HUES48 (cell line): ENCODE measurements at regions not wholly inside any gene's neighbourhood (a gene's known extent, or its start where the extent isn't known, plus 50 kb on each side); places are given as distances from the start of the nearest gene placed in this dataset.

ENCODE experiments used
- H3K27ac ChIP-seq: one replicate; pipeline ENCODE4 v1.7.0; 2013; ENCODE audit warnings: low read depth, low read length, inconsistent platforms
- H3K27me3 ChIP-seq: 2 replicates; pipeline ENCODE4 v1.6.1; 2013; ENCODE audit warnings: mild to moderate bottlenecking, low read length; ENCODE audit not compliant: control insufficient read depth, insufficient read depth
- H3K36me3 ChIP-seq: 2 replicates; pipeline ENCODE4 v1.6.1; 2013; ENCODE audit warnings: low read length; ENCODE audit not compliant: control insufficient read depth, insufficient read depth
- H3K4me1 ChIP-seq: 2 replicates; pipeline ENCODE4 v1.6.1; 2013; ENCODE audit warnings: mild to moderate bottlenecking, low read length; ENCODE audit not compliant: control insufficient read depth, insufficient read depth
- H3K4me3 ChIP-seq: 2 replicates; pipeline ENCODE4 v1.5.1; 2013; ENCODE audit warnings: mild to moderate bottlenecking, low read depth, low read length
- H3K9ac ChIP-seq: 2 replicates; pipeline ENCODE4 v1.6.1; 2013; ENCODE audit warnings: mild to moderate bottlenecking, low read depth, low read length, moderate library complexity
- H3K9me3 ChIP-seq: 2 replicates; pipeline ENCODE4 v1.6.1; 2013; ENCODE audit warnings: low read length; ENCODE audit not compliant: control insufficient read depth, insufficient read depth

GRCh38 chr1:39110325-39110851 is 84.2 kb downstream of the NDUFS5 start:
- Histone ChIP-seq H3K9me3 (no peaks in the 10 kb centered on the region), H3K27me3 (no peaks in the 10 kb centered on the region), H3K36me3 (peaks cover 5% of the 10 kb centered on the region), H3K27ac (peak overlapping the region; percentile 13), H3K4me3 (no peak overlapping the region), H3K9ac (no peak overlapping the region), H3K4me1 (peaks cover 40% of the 10 kb centered on the region)

- Histone ChIP-seq H3K9me3 (no peaks in the 10 kb centered on the region), H3K9ac (no peak overlapping the region), H3K4me1 (peaks cover 43% of the 10 kb centered on the region), H3K27me3 (no peaks in the 10 kb centered on the region), H3K27ac (peak overlapping the region; percentile 13), H3K4me3 (no peak overlapping the region), H3K36me3 (peaks cover 5% of the 10 kb centered on the region)
Measured at GRCh38 chr1:39110882-39111281, 84.7 kb downstream of the NDUFS5 start.

GRCh38 chr1:39113109-39113743 is 87.1 kb downstream of the NDUFS5 start:
- Histone ChIP-seq H3K27me3 (no peaks in the 10 kb centered on the region), H3K36me3 (peaks cover 5% of the 10 kb centered on the region), H3K27ac (no peak overlapping the region), H3K9ac (no peak overlapping the region), H3K4me1 (peaks cover 39% of the 10 kb centered on the region), H3K9me3 (no peaks in the 10 kb centered on the region), H3K4me3 (no peak overlapping the region)

- H3K27me3 ChIP-seq: no peaks in the 10 kb centered on the region
- no peak overlapping the region for H3K4me3 ChIP-seq
- H3K36me3 ChIP-seq: peaks cover 5% of the 10 kb centered on the region
- H3K9ac ChIP-seq: no peak overlapping the region
- H3K4me1 ChIP-seq: peaks cover 25% of the 10 kb centered on the region
- no peaks in the 10 kb centered on the region for H3K9me3 ChIP-seq
- no peak overlapping the region for H3K27ac ChIP-seq
Measured at GRCh38 chr1:39115271-39116110, 89.0 kb upstream of the MACF1 start.

GRCh38 chr1:39116116-39116607 is 88.3 kb upstream of the MACF1 start:
- Histone ChIP-seq H3K9ac (no peak overlapping the region), H3K9me3 (no peaks in the 10 kb centered on the region), H3K36me3 (peaks cover 5% of the 10 kb centered on the region), H3K27me3 (no peaks in the 10 kb centered on the region), H3K4me3 (no peak overlapping the region), H3K27ac (no peak overlapping the region), H3K4me1 (peaks cover 21% of the 10 kb centered on the region)

- Histone ChIP-seq H3K9me3 (no peaks in the 10 kb centered on the region), H3K36me3 (peaks cover 5% of the 10 kb centered on the region), H3K27ac (no peak overlapping the region), H3K4me3 (no peak overlapping the region), H3K4me1 (peaks cover 21% of the 10 kb centered on the region), H3K27me3 (no peaks in the 10 kb centered on the region), H3K9ac (no peak overlapping the region)
Measured at GRCh38 chr1:39116860-39117728, 87.4 kb upstream of the MACF1 start.

GRCh38 chr1:39117899-39118450 is 86.5 kb upstream of the MACF1 start:
- Histone ChIP-seq H3K9ac (no peak overlapping the region), H3K9me3 (no peaks in the 10 kb centered on the region), H3K27me3 (no peaks in the 10 kb centered on the region), H3K4me1 (peaks cover 21% of the 10 kb centered on the region), H3K4me3 (no peak overlapping the region), H3K36me3 (peaks cover 5% of the 10 kb centered on the region), H3K27ac (no peak overlapping the region)

- Histone ChIP-seq H3K4me1 (peaks cover 4% of the 10 kb centered on the region), H3K4me3 (no peak overlapping the region), H3K27me3 (no peaks in the 10 kb centered on the region), H3K36me3 (peaks cover 18% of the 10 kb centered on the region; the same call in 1 of the 2 replicates), H3K9ac (no peak overlapping the region), H3K9me3 (no peaks in the 10 kb centered on the region), H3K27ac (no peak overlapping the region)
Measured at GRCh38 chr1:39122056-39122455, 82.4 kb upstream of the MACF1 start.

- Histone ChIP-seq H3K4me3 (no peak overlapping the region), H3K9me3 (no peaks in the 10 kb centered on the region), H3K27me3 (no peaks in the 10 kb centered on the region), H3K9ac (no peak overlapping the region), H3K4me1 (peaks cover 8% of the 10 kb centered on the region), H3K36me3 (peaks cover 18% of the 10 kb centered on the region), H3K27ac (no peak overlapping the region)
Measured at GRCh38 chr1:39124282-39124681, 80.2 kb upstream of the MACF1 start.

- peaks cover 38% of the 10 kb centered on the region for H3K4me1 ChIP-seq
- no peaks in the 10 kb centered on the region for H3K9me3 ChIP-seq
- H3K27me3 ChIP-seq: no peaks in the 10 kb centered on the region
- H3K4me3 ChIP-seq: no peak overlapping the region
- H3K27ac ChIP-seq: no peak overlapping the region
- H3K9ac ChIP-seq: no peak overlapping the region
- H3K36me3 ChIP-seq: peaks cover 18% of the 10 kb centered on the region
Measured at GRCh38 chr1:39127513-39127912, 77.0 kb upstream of the MACF1 start.
